NCI-H2196 treated with DMSO at 0.1 percent for 48 hours (cell line): ENCODE measurements at regions not wholly inside any gene's neighbourhood (a gene's known extent, or its start where the extent isn't known, plus 50 kb on each side); places are given as distances from the start of the nearest gene placed in this dataset.

ENCODE experiments used
- DNase-seq: peaks from one replicate; lab custom pipeline; 2025; ENCODE audit not compliant: unreplicated experiment; lab: John Stamatoyannopoulos, UW

DNA sequence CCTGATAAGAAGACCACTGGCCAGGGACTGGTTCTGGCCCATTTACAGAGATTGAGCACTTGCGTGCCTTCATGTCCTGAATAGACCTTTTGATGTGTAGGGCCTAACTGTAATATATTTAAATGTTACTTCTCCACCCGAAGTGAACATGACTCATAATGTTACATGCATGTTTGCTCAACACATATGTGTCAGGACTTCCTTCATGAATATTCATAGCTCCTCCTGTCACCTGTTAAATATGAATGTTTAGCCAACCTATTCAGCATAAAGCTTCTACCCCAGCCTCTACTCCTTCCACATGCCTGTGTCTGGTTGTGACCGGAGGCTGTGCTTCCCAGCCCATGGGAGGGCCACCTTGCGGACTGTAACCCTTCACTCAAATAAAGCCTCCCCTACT, 457.5 kb downstream of the IRX1 start:
- DNase-seq = no peak

DNA sequence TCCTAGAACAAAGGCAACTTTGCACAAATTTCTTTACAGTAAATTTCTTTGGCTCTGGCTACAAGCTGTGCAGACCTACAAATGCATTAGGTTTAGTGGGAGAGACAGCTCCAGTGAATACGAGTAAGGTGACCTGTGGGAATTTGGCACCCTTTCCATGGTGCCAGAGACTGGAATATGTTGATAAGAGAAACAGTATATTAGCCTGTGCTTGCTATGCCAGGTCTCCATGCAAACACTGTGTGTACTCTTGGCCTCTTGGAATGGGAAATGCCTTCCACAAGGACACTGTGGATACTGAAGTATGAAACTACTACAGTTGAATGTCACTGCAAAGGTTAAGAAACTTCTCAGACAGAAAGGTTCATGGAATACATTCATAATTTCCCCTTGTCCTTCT, 458.5 kb downstream of the IRX1 start:
- DNase-seq = no peak

DNA sequence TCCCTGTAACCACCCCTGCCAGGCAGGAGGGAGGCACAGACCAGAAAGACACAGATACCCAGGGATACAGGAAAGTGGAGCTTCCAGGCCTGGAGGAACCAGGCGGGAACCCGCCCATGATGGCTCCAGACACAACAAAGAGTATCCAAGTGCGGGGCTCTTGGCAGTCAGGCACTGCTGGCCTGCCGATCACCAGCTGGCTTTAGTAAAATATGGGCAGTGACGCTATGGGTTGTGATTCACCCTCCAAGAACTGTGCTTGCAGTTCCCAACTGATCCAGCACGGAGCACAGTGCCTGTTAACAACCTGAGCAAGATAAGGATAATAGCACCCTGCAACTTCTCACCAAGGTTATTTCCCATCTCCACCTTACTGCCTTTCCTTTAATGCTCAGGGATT, 463.3 kb downstream of the IRX1 start:
- no peak for DNase-seq

DNA sequence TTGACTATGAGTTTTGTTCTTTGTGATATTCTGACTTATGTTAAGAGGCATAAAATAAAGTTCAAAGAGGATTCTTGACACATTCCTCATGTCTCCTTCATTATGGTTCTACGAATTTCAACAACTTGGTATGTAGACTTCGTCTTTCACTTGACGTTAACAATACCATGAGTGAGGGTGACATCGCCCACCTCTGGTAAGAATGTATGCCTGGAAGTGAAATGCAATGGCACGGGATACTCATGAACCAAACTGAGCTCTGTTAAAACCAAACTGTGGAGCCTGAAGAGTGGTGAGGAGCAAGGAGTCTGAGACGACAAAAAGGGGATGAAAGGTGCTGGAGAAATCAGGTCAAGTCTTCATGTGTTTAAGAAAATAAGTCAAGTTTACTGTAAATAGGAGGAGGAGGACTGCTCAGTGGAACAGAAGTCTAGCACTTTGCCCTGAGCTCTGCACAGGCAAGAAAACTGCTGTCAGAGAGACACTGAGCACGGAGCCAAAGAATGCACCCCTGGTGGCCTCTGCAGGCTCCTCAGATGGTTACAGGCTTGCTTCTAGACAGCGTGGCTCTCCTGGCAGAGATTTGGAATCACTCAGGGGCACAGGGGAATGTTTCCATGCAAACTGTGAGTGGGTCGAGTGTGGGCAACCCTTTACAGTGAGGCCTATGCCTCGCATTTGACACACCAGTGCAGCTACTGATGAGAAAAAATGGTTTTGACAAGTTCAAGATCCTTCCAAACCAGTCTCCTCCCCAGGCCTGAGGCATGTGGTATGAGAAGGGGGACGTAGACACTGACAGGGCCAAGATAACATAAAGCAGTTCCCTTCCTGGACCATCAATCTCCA, 470.1 kb downstream of the IRX1 start:
- no peak for DNase-seq

DNA sequence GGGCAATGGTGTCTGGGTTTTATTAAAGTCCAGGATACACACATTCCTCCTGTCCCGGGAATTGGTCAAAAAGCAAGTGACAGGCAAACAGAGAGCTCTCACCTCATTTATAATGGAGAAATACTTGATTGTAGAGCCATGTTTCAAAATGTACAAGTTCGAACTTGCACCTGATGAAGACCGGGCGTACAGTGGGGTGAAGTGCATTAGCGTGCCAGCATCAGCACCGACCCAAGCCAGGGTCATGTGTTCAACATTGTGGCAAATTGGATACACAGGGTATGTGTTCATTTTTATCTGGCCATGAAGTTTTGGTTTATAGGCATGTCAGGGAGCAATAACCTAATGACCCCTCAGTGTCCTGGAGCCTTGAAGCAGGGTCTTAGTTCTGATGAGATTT, 472.5 kb downstream of the IRX1 start:
- no peak for DNase-seq

DNA sequence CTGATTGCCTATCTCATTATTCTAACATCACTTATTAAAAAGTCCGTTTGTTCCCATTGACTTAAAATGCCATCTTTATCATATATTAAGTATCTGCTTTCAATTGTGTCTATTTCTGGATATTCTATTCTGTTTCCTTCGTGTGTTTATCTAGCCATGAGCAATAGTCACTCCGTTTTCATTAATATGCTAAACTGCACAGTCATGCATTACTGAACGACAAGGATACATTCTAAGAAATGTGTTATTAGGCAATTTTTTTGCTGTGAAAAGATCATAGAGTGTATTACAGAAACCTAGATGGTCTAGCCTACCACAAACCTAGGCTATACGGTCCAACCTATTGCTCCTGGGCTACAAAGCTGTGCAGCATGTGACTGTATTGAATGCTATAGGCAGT, 482.9 kb downstream of the IRX1 start:
- DNase-seq = no peak

DNA sequence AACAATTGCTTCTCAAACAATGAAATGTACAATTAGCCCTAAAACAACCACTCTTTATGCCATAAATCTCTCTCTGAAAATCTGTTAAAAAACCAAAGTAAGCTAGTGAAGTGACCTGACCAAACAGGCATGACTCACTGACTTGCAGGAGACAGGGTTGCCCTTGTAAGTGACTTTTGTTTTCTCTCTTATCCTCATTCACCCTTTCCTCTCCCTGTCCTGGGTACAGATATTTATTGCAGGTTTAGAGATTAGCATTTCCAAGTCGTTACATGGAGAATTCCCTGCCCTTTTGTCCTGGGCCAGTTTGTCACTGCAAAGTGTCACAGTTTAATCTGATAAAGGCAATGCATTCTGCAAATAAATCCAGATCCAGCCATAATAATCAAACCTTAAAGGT, 484.2 kb downstream of the IRX1 start:
- DNase-seq = no peak

DNA sequence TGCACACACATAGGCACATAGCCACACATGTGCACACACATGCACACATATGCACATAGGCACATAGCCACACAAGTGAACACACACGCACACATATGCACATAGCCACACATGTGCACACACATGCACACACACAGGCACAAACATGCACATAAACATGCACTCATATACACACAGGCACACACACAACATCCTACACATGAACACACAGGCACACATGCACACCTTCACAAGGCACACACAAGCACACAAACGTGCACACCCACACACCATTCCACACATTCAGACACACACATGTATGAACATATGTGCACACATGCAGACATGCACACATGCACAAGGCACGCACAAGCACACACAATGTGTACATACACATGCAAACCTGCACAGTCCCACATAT, 484.7 kb downstream of the IRX1 start:
- DNase-seq = no peak

DNA sequence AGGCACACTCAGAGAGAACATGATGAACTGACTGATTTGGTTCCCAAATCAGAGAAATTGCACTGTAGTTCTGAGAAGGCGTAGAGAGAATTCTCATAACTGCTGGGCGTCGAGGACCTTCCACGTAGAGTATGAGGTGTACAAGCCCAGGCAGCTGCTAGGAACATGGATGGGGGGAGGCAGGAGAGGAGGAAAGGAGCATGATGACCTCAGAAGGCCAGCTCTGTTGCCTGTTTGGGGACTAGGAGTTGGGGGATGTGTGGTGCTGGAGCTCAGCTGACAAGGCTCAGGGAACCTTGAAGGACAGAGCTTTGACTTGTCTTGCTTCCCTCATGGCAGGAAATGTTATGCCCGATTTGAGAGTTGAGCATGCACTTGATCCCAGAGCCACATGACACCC, 485.4 kb downstream of the IRX1 start:
- DNase-seq = no peak

DNA sequence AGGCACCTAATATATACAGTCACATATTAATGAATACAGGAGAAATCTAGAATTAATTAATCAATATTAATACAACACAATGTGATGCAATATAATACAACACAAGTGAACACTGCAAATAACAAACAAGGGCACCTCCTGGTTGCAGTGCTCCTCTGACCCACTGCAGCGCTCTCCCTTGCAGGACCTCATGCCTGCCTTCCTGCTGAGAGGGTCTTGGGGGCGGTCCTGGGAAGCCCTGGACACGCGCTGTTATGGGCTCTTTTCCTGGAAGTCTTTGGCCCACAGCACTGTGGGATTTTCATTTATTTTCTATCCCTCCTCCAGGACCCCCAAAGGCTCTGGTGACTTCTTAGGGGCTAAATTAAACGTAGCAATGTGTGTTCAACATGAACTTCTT, 485.8 kb downstream of the IRX1 start:
- DNase-seq = no peak

DNA sequence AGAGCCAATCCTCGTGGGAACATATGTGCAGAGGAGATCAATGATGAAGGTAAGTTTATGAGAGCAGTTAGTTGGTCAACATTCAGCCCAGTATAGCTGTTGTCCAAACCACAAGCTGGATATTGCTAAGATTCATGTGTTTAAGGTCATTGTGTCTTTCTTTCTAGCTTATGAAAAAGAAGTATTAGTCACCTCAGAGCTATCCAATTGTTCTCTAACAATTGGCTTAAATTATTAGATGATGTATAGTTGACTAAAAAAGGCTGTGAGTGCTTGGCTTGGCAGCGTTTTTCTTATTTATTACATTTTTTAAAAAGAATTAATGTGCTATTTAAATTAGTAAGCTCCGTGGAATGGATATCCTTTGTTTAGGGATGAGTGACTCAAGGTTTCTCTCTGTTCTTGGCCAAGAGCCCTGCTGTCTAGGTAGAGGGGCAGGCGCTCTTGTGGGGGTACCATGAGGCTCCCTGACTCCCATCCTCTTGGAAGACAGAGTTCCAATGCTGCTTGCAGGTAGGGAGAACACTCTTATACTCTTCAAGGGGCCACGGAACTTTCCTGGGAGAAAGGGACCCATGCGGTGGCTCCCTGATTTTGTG, 487.4 kb downstream of the IRX1 start:
- no peak for DNase-seq

DNA sequence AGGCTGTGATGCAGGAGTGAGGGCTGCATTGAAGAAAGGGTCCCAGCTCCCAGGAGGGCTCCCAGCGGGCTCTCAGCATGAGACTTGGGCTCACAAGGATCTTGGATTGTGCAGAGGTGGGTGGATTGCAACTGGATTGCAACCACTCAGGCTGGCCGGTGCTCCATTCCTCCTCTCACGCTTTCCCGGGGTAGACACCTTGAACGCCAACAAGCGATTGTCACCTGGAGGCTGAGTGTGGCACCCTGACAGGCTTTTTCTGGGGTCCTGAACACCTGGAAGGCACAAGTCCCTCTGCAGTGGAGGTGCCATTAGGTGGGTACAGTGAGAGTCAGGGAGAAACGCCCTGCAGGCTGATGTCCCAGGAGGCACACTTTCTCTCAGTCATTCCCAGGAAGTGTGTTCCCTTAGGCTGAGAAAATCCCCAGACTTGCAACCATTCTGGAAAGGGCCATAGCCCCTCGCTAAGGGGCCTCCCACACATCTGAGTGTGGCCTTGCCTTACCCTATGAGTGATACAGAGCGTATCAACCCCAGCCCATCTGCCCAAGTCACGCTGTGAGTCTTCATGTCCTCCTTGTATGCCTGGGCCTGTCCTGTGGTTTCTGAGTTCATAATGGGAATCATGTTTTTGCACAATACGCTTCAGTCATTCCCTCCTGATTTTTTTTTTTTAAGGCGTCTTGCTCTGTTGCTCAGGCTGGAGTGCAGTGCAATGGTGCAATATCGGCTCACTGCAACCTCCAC, 488.1 kb downstream of the IRX1 start:
- no peak for DNase-seq

DNA sequence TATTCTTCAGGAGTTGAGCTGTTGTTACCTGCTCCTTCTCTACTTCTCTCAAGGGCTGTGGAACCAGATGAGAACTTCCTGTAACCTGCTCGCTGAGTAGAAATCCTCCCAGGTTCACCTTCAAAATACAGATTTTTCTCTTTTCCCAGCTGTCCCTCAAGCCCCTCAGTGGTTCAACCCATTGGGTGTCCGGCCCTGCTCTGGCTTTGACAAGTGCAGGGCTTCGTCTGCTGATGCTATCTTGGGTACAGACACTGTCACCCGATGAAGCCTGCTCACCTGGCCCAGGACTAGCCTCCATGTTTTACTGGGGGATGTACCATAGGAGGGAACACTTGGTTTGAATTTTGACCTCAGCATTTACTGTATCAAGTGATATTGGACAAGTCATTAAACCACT, 490.4 kb downstream of the IRX1 start:
- DNase-seq = no peak

DNA sequence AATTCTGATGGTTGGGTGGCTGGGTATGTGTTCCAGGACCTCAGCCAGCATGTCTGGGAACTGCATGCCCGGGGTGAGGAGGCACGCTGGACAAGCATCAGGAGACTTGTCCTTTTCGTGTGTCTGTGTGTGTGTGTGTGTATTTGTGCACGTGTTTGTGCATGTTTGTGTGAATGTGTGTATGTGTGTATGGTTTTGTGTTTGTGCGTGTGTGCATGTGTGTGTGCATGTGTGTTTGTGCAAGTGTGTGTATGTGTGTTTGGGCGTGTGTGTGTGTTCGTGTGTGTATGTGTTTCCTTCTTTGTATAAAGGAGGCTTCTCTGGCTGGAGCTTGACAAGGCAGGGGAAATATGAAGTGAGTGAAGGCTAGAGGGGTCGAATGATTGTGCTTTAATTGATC, 491.5 kb downstream of the IRX1 start:
- DNase-seq = no peak

DNA sequence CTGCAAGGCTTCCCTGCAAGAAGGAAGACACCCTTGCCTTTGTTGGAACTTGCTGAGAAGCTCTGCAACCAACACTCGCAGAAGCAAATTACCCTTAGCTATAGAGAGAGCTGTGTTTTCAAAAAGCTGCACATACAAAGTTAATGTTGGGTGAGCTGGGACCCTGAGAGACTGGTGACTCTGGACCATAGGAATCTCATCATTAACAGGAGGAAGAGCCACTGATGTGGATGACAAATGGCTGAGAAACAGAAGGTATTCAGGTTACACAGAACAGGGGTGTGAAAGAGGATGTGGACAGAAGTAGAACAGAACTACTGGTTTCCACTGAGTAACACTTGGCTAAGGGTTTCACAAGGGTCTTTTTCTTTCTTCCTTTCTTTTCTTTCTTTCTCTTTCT, 493.5 kb downstream of the IRX1 start:
- no peak for DNase-seq

DNA sequence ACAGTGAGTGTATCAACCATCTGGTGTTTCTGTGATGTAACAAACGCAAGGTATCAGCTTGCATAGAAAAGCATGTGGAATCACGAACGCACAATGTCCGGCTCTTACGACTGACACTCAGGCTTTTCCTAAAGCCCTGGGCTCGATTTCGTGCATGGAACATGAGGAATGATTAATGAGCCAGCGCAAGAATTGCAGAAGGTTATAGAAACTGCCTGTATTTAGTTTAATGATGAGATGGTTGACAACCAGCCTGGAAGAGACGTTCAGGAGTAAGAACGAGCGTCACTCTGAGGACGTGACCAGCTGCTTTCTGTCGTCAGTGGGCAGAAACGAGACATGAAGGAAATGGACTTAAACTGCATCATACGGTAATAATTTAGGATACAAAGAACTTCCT, 497.6 kb downstream of the IRX1 start:
- no peak for DNase-seq

DNA sequence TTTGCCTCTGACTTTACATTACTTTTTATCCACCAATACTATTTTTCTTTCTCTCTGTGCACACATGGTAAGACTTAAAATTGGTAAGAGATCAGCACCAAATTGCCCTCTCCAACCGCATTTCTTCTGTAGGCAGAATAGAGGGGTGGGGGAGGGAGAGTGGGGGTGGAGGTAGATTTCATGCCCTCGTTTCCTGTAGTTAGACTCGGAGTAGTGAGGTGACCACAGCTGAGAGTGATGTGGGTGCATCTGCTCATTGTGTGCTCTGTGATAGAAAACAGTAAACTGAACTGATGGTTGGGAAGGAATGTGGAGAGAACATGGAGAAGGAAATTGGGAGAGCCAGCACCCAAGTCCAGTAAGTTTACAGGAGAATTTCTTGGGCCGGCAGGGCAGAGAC, 498.3 kb downstream of the IRX1 start:
- DNase-seq = no peak

DNA sequence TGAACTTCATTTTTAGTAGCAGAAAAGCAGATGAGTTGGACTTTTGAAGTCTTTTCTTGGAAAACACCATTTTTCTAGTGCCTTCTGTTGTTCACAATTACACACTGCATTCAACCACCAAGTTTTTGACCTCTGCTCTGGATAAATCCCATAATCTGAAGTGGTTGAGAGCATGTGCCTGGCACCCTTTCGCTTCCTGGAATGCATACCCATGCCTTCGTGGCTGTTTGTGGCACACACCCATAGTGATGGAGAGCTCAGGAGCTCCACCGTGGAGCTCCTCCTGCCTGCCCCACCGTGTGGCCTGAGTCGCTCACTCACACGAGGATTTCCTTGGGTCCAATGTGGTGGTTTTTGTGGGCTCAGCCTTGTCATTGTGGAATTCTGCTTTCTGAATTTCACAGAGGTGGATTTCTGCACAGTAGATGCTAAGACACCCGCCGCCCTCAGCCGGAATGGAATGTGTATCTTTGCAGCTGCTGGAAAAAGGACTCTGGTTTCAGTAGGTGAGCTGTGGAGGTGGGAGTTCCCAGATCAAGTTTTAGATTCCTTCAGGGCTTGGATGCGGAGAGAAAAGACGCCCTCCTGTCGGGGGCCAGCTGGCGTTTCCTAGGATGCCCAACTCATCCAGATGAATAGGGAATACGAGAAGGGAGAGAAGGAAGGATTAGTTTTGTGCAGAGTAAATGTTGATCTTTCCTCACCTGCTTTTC, 500.4 kb downstream of the IRX1 start:
- DNase-seq = no peak

DNA sequence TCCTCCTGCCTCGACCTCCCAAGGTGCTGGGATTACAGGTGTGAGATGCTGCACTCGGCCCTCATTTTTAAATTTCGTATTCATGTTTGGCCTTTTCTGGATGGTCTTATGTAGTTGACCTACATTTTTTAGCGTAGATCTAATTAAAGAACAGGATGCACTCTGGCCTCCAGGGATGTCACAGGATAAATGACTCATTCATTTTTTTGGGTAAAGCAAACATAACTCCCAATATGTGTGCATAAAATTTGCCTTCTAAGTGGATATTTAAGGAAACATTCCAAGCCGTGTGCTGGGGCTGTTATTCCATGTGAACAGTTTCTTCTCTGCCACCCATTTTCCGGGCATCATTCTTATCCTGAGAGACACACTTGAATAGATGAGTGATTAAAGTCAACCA, 501.6 kb downstream of the IRX1 start:
- no peak for DNase-seq

DNA sequence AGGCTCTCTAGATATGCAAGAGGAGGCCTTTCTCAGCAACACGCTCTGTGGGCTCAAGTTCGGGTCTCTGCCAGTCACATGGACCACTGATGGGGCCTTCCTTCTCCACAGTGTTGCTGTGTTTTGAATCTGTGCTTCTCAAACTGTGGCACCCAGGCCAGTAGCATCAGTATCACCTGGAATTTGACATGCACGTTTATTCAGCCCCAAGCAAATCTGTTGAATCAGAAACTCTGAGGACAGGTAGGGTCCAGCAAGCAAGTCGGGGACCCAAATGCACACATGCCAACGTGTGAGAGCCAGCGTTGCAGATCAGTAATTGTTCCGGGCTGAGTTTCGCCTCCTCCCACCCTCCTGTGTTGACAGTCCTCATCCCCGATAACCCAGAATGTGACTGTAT, 502.6 kb downstream of the IRX1 start:
- DNase-seq = no peak

DNA sequence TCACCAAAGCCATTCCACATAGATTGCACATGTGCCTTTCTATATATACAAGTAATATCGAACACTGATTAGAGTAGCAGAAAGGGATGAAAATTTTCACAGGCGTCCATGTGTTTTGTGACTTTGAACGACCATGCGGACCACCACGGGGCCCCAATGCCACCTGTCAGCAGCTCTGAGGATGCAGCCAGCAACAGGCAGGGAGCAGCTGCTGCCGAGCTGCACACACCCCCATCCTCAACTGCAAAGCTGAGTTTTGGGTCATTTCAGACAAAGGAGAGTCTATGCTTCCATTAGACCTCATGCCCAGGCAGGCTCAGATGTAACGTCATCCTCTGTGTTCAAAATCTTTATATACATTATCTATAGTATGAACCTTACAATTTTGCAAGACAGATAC, 503.8 kb downstream of the IRX1 start:
- DNase-seq = no peak

DNA sequence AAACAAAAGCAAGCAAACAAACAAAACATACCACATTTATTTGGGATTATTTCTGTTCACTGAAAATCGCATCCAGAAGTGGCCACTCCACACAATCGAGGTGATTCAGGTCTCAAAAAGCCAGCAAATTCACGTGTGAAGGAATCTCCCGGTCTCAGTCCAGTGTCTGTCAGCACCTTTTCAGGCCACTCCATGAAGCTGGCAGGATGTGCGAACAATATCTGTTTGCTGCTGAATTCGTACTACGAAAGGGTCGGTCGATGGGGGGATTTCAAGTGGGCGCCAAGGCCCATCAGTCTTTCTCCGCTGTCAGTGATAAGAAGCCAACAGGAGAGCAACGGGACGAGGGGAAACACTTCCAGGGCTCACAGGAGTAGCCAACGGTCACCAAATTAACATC, 505.1 kb downstream of the IRX1 start:
- no peak for DNase-seq
